HG02642 (cell line): ENCODE measurements at regions not wholly inside any gene's neighbourhood (a gene's known extent, or its start where the extent isn't known, plus 50 kb on each side); places are given as distances from the start of the nearest gene placed in this dataset.

Experiments used
- ATAC-seq: cut with Tn5 transposase; IDR thresholded peaks from one replicate; pipeline ENCODE4 v1.9.1; 2021; ENCODE audit warnings: mild to moderate bottlenecking; ENCODE audit not compliant: unreplicated experiment, poor library complexity

GRCh38 chr2:45275806-45276205 lies 266.6 kb upstream of the SIX2 start:
- ATAC-seq, result no peak

GRCh38 chr2:45275242-45275805 lies 266.1 kb upstream of the SIX2 start:
- no peak for ATAC-seq

- ATAC-seq, result no peak
Observed at GRCh38 chr2:45274250-45274926, 265.1 kb upstream of the SIX2 start.

GRCh38 chr2:45273412-45274249 lies 264.4 kb upstream of the SIX2 start:
- ATAC-seq, result no peak

GRCh38 chr2:45272549-45273265 lies 263.5 kb upstream of the SIX2 start:
- no peak for ATAC-seq

- ATAC-seq, result no peak
Observed at GRCh38 chr2:45269149-45269793, 260.0 kb upstream of the SIX2 start.

GRCh38 chr2:45268631-45269030 lies 259.4 kb upstream of the SIX2 start:
- ATAC-seq, result no peak

- ATAC-seq, result no peak
Observed at GRCh38 chr2:45267062-45267792, 258.0 kb upstream of the SIX2 start.

- no peak for ATAC-seq
Observed at GRCh38 chr2:45265336-45265735, 256.1 kb upstream of the SIX2 start.

GRCh38 chr2:45264227-45265225 lies 255.3 kb upstream of the SIX2 start:
- ATAC-seq, result no peak

- no peak for ATAC-seq
Observed at GRCh38 chr2:45263147-45263546, 253.9 kb upstream of the SIX2 start.

- ATAC-seq, result no peak
Observed at GRCh38 chr2:45261746-45262145, 252.5 kb upstream of the SIX2 start.

GRCh38 chr2:45260946-45261345 lies 251.7 kb upstream of the SIX2 start:
- no peak for ATAC-seq

- ATAC-seq, result no peak
Observed at GRCh38 chr2:45259547-45260160, 250.4 kb upstream of the SIX2 start.

- no peak for ATAC-seq
Observed at GRCh38 chr2:45259138-45259537, 249.9 kb upstream of the SIX2 start.

GRCh38 chr2:45258311-45258710 lies 249.1 kb upstream of the SIX2 start:
- no peak for ATAC-seq

- no peak for ATAC-seq
Observed at GRCh38 chr2:45257820-45258219, 248.6 kb upstream of the SIX2 start.
